ENCODE measurements at regions not wholly inside any gene's neighbourhood (a gene's known extent, or its start where the extent isn't known, plus 50 kb on each side); places are given as distances from the start of the nearest gene placed in this dataset.

- Mint-ChIP-seq H3K27me3 (ENCODE audit: low read depth in 3 of 3) (peaks cover 0 to 2% (median 0%) of the 10 kb centered on the region in 3 donors), H3K4me1 (no peaks in the 10 kb centered on the region), H3K9me3 (peaks cover 0 to 10% (median 6%) of the 10 kb centered on the region in 6 donors), H3K36me3 (no peaks in the 10 kb centered on the region), H3K27ac (no peak overlapping the region), H3K4me3 (no peak overlapping the region)
- DNase-seq = no peak
Observed at GRCh38 chr15:27679731-27680471, 419.2 kb downstream of the OCA2 start.

GRCh38 chr15:27679203-27679602 is 419.9 kb downstream of the OCA2 start:
- no peak for DNase-seq
- Mint-ChIP-seq H3K36me3 (no peaks in the 10 kb centered on the region), H3K27me3 (ENCODE audit: low read depth in 3 of 3) (no peaks in the 10 kb centered on the region), H3K4me3 (no peak overlapping the region), H3K9me3 (peaks cover 0 to 10% (median 6%) of the 10 kb centered on the region in 6 donors), H3K27ac (no peak overlapping the region), H3K4me1 (no peaks in the 10 kb centered on the region)

GRCh38 chr15:27677951-27678350 is 421.2 kb downstream of the OCA2 start:
- H3K4me3 Mint-ChIP-seq = no peak overlapping the region
- H3K4me1 Mint-ChIP-seq = no peaks in the 10 kb centered on the region
- no peaks in the 10 kb centered on the region for H3K36me3 Mint-ChIP-seq
- no peak for DNase-seq
- peaks cover 0 to 16% (median 6%) of the 10 kb centered on the region in 6 donors for H3K9me3 Mint-ChIP-seq
- H3K27ac Mint-ChIP-seq = no peak overlapping the region
- H3K27me3 Mint-ChIP-seq (ENCODE audit: low read depth in 3 of 3) = no peaks in the 10 kb centered on the region

- H3K27ac Mint-ChIP-seq = no peak overlapping the region
- peaks cover 0 to 16% (median 9%) of the 10 kb centered on the region in 6 donors for H3K9me3 Mint-ChIP-seq
- no peaks in the 10 kb centered on the region for H3K27me3 Mint-ChIP-seq (ENCODE audit: low read depth in 3 of 3)
- no peak for DNase-seq
- no peaks in the 10 kb centered on the region for H3K4me1 Mint-ChIP-seq
- no peak overlapping the region for H3K4me3 Mint-ChIP-seq
- no peaks in the 10 kb centered on the region for H3K36me3 Mint-ChIP-seq
Observed at GRCh38 chr15:27676647-27677046, 422.5 kb downstream of the OCA2 start.

GRCh38 chr15:27675571-27675970 is 423.5 kb downstream of the OCA2 start:
- no peak overlapping the region for H3K4me3 Mint-ChIP-seq
- H3K4me1 Mint-ChIP-seq = no peaks in the 10 kb centered on the region
- DNase-seq = no peak
- H3K9me3 Mint-ChIP-seq = peaks cover 0 to 18% (median 10%) of the 10 kb centered on the region in 6 donors
- no peak overlapping the region for H3K27ac Mint-ChIP-seq
- no peaks in the 10 kb centered on the region for H3K36me3 Mint-ChIP-seq
- no peaks in the 10 kb centered on the region for H3K27me3 Mint-ChIP-seq (ENCODE audit: low read depth in 3 of 3)

- no peaks in the 10 kb centered on the region for H3K36me3 Mint-ChIP-seq
- no peaks in the 10 kb centered on the region for H3K4me1 Mint-ChIP-seq
- no peak overlapping the region for H3K27ac Mint-ChIP-seq
- no peak overlapping the region for H3K4me3 Mint-ChIP-seq
- peaks cover 0 to 17% (median 10%) of the 10 kb centered on the region in 6 donors for H3K9me3 Mint-ChIP-seq
- H3K27me3 Mint-ChIP-seq (ENCODE audit: low read depth in 3 of 3) = no peaks in the 10 kb centered on the region
- no peak for DNase-seq
Observed at GRCh38 chr15:27674826-27675225, 424.3 kb downstream of the OCA2 start.

- no peak overlapping the region for H3K4me3 Mint-ChIP-seq
- H3K36me3 Mint-ChIP-seq = no peaks in the 10 kb centered on the region
- no peaks in the 10 kb centered on the region for H3K27me3 Mint-ChIP-seq (ENCODE audit: low read depth in 3 of 3)
- no peak overlapping the region for H3K27ac Mint-ChIP-seq
- no peaks in the 10 kb centered on the region for H3K4me1 Mint-ChIP-seq
- DNase-seq = no peak
- peaks cover 0 to 21% (median 10%) of the 10 kb centered on the region in 6 donors for H3K9me3 Mint-ChIP-seq
Observed at GRCh38 chr15:27673766-27674445, 425.2 kb downstream of the OCA2 start.

- peaks cover 0 to 18% (median 11%) of the 10 kb centered on the region in 6 donors for H3K9me3 Mint-ChIP-seq
- no peaks in the 10 kb centered on the region for H3K4me1 Mint-ChIP-seq
- no peaks in the 10 kb centered on the region for H3K36me3 Mint-ChIP-seq
- no peak overlapping the region for H3K4me3 Mint-ChIP-seq
- H3K27ac Mint-ChIP-seq = no peak overlapping the region
- DNase-seq = no peak
- H3K27me3 Mint-ChIP-seq (ENCODE audit: low read depth in 3 of 3) = no peaks in the 10 kb centered on the region
Observed at GRCh38 chr15:27672537-27672936, 426.6 kb downstream of the OCA2 start.

GRCh38 chr15:27671819-27672437 is 427.2 kb downstream of the OCA2 start:
- Mint-ChIP-seq H3K27me3 (ENCODE audit: low read depth in 3 of 3) (no peaks in the 10 kb centered on the region), H3K27ac (no peak overlapping the region), H3K4me3 (no peak overlapping the region)

GRCh38 chr15:27670486-27671209 is 428.5 kb downstream of the OCA2 start:
- no peak overlapping the region for H3K27ac Mint-ChIP-seq
- DNase-seq = no peak
- no peaks in the 10 kb centered on the region for H3K36me3 Mint-ChIP-seq
- H3K4me3 Mint-ChIP-seq = no peak overlapping the region
- no peaks in the 10 kb centered on the region for H3K27me3 Mint-ChIP-seq (ENCODE audit: low read depth in 3 of 3)
- H3K9me3 Mint-ChIP-seq = peaks cover 0 to 19% (median 12%) of the 10 kb centered on the region in 6 donors
- no peaks in the 10 kb centered on the region for H3K4me1 Mint-ChIP-seq

More at GRCh38 chr15:27671819-27672437, 427.2 kb downstream of the OCA2 start:
- Mint-ChIP-seq H3K4me1 (no peaks in the 10 kb centered on the region), H3K36me3 (no peaks in the 10 kb centered on the region), H3K9me3 (peaks cover 0 to 18% (median 11%) of the 10 kb centered on the region in 6 donors)
- DNase-seq = no peak

- no peaks in the 10 kb centered on the region for H3K36me3 Mint-ChIP-seq
- no peak overlapping the region for H3K4me3 Mint-ChIP-seq
- no peaks in the 10 kb centered on the region for H3K27me3 Mint-ChIP-seq (ENCODE audit: low read depth in 3 of 3)
- H3K27ac Mint-ChIP-seq = no peak overlapping the region
- DNase-seq = no peak
- no peaks in the 10 kb centered on the region for H3K4me1 Mint-ChIP-seq
- peaks cover 0 to 19% (median 10%) of the 10 kb centered on the region in 6 donors for H3K9me3 Mint-ChIP-seq
Observed at GRCh38 chr15:27669641-27670040, 429.5 kb downstream of the OCA2 start.

- H3K36me3 Mint-ChIP-seq = no peaks in the 10 kb centered on the region
- H3K27ac Mint-ChIP-seq = no peak overlapping the region
- no peak overlapping the region for H3K4me3 Mint-ChIP-seq
- peaks cover 0 to 2% (median 0%) of the 10 kb centered on the region in 3 donors for H3K27me3 Mint-ChIP-seq (ENCODE audit: low read depth in 3 of 3)
- no peaks in the 10 kb centered on the region for H3K4me1 Mint-ChIP-seq
- H3K9me3 Mint-ChIP-seq = peaks cover 0 to 19% (median 10%) of the 10 kb centered on the region in 6 donors
- DNase-seq = no peak
Observed at GRCh38 chr15:27668471-27669220, 430.5 kb downstream of the OCA2 start.

- H3K27ac Mint-ChIP-seq = no peak overlapping the region
- peaks cover 0 to 2% (median 0%) of the 10 kb centered on the region in 3 donors for H3K27me3 Mint-ChIP-seq (ENCODE audit: low read depth in 3 of 3)
- H3K36me3 Mint-ChIP-seq = no peaks in the 10 kb centered on the region
- no peak overlapping the region for H3K4me3 Mint-ChIP-seq
- H3K4me1 Mint-ChIP-seq = no peaks in the 10 kb centered on the region
- peaks cover 2 to 14% (median 7%) of the 10 kb centered on the region in 6 donors for H3K9me3 Mint-ChIP-seq
- DNase-seq = no peak
Observed at GRCh38 chr15:27665002-27665401, 434.1 kb downstream of the OCA2 start.

Data from immature natural killer cell (primary cell).